HG03469 (cell line): ENCODE measurements at regions not wholly inside any gene's neighbourhood (a gene's known extent, or its start where the extent isn't known, plus 50 kb on each side); places are given as distances from the start of the nearest gene placed in this dataset.

ENCODE experiments used
- ATAC-seq: cut with Tn5 transposase; IDR thresholded peaks from one replicate; pipeline ENCODE4 v1.9.1; 2021; ENCODE audit warnings: mild to moderate bottlenecking, moderate library complexity, moderate number of reproducible peaks; ENCODE audit not compliant: unreplicated experiment

DNA sequence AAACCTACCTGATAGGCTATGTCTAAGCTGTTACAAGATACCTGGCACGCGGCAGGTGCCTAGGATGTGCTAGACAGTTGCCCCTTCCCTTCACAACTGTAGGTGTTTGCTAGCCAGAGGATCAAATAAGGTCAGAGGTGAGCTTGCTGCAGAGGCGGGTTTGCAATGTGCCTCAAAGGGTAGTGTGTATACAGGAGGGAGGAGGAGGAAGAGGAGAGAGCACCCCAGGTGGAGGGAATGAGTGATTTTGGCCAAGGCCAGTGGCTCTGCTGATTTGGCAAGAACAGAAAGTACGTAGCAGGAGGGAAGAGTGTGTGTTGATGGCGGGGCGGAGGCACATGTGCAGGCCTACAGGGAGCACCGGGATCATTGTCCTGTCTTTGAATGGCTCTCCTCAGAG lies 236.5 kb downstream of the HAUS1 start:
- ATAC-seq: no peak

GRCh38 chr18:46341986-46342525 lies 237.9 kb downstream of the HAUS1 start:
- no peak for ATAC-seq

DNA sequence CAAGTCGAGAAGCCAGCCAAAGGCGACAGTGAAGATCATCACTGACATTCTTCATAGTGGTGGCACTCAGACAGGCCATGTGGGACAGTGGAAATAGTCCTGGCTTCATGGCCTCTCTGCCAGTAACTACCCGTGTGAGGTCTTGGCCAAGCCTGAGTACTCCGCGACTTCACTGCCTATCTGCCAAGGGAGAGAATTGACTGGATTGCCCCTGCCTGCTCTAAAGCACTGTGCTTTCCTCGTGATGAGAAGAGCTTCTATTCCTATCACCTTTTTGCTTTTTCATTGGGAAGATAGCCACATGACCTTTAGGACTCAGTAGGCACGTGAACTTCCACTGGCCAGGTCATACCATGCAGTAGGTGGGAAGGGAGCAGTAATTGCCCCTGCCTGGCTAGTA lies 239.3 kb downstream of the HAUS1 start:
- ATAC-seq: no peak

DNA sequence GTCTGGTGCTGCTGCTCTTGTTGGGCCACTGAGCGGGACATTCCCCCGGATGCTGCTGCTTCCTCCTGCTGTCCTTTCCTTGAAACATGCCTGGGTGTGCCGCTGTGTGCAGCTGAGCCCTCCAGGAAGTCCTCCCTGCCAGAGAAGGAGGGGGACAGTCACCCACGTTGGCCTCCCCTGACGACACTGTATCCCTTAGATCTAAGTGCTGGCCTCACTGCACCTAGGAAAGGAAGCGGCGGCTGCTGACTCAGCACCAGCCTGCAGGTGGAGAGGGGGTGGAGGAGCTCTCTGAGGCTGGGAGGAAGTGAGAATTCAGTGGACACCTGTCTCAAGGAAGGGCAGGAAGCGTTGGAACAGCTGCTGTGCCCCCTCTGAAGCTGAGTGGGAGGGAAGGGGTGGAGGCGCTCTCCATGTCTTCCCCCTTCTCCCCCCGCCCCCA lies 239.8 kb downstream of the HAUS1 start:
- ATAC-seq: peak; percentile 73

GRCh38 chr18:46344416-46345180 lies 240.4 kb downstream of the HAUS1 start:
- ATAC-seq: no peak

DNA sequence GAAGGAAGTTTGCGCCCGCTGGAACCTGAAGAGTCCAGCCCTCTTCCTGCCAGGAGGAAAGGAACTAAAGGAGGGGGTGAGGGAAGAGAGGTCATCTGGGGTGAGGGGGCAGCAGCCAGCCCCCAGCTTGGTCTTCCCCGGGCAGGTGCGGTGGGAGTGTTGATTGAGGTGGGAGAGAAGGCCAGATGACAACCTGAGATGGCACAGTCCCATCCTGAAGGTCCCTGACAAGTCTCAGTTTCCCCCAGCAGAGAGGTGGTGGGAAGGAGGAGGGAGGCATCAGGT lies 240.9 kb downstream of the HAUS1 start:
- no peak for ATAC-seq

DNA sequence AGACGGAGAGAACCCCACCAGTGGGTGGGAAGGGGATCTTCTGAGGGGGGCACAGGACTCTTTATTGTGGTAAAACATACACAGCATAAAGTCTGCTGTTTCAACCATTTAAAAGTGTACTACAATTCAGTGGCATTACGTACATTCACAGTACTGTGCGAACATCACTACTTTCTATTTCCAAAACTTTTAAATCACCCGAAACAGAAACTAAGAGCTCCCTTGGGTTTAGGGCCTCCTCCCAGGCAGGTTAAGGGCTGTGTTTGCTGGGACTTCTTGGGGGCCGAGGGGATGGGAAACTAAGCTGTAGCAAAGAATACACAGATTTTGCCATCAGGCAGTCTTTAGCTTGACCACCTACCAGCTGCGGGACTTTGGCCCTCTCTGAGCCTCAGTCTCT lies 242.0 kb downstream of the HAUS1 start:
- ATAC-seq: no peak

- ATAC-seq: no peak
These were observed 242.9 kb downstream of the HAUS1 start for GRCh38 chr18:46346896-46347630.

DNA sequence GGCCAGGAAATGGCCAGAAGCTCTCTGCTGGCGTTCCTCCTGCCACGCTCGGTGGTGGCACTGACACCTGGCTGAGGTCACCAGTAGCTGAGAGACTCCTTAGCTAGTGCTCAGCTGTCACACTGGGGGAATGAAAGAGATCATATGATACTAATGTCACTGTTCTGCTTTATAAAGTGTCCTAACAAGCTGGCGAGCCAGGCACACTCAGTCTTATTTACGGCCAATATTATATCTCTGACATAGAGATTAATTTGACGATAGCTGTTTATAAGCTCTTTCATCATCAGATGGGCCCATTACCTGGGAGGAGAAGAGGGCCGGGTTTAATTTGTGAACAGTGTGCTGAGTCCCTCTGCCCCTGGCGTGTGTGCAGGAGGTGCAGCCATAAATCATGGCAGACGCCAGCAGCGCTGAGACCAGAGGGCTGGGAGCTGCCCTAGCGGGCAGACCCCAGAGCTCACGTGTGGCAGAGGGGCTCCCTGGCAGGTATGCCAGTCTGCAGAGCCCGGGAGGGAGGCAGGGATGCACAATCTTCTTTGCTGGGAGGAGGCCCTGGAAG lies 246.5 kb downstream of the HAUS1 start:
- ATAC-seq: no peak

- ATAC-seq: no peak
These were observed 248.5 kb downstream of the HAUS1 start for GRCh38 chr18:46352520-46353250.

- no peak for ATAC-seq
These were observed 249.3 kb downstream of the HAUS1 start for GRCh38 chr18:46353460-46353859.

DNA sequence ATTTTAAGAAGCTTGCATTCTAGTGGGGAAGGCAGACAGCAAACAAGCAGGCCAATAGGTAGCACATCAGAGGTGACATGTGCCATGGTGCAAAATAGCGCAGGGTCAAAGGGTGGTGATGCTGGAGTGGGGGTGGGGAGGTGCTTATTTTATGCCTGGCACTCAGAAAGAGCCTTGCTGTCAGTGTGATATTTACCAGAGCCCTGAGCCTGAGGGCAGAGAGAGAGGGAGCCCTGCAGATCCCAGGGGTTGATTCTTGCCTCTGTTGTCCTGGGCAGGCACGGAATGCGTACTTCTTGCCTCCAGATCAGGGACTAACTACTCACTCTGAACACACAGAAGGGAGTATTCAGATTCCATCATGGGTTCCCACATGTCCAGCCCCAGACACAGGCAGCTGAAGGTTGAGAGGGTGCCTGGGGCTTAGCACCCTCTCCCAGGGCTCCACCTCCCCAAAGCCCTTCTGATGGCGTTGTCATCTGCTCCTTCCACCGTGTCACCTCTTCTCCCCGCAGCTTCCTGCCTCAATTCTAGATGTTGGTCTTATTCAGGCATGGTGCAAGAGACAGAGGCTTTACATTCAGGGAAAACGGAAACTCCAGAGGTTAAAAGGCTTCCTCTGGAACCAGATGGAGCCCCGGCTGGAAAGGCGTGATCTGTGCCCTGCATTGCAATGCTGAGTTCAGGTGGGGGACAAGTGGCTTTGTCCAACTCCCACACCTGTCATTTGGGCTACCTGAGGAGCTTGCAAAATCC lies 252.3 kb downstream of the HAUS1 start:
- no peak for ATAC-seq

DNA sequence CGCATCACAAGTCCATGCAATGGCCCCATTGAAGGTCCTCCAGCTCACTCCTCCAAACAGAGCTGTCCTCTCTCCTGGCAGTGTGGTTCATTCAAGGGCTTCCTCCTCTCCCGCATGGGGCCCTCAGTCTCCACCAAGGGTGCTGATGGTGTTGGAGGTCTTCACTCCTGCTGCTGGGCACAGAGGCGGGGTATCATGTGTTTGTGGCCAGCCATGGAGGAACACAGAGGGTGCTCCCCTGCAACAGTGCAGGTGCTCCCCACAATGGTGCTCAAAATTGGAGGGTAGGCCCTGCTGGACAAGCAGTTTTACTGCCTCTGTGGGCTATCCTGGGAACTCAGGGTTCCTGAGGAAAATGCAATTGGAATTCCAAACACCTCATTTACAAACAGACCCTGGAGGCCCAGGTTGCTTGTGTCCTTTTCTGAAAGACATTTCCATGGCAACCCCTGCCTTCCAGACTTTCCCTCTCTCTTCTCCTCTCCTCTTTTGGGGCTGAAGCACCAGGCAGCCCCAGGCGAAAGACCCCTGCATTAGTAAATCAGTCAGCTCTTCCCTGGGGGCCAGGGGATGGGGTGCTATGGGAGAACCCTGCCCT lies 256.0 kb downstream of the HAUS1 start:
- ATAC-seq: no peak

GRCh38 chr18:46360866-46361265 lies 256.7 kb downstream of the HAUS1 start:
- ATAC-seq: no peak

GRCh38 chr18:46362533-46362932 lies 258.3 kb downstream of the HAUS1 start:
- ATAC-seq: no peak

- ATAC-seq: no peak
These were observed 259.9 kb downstream of the HAUS1 start for GRCh38 chr18:46364048-46364447.

DNA sequence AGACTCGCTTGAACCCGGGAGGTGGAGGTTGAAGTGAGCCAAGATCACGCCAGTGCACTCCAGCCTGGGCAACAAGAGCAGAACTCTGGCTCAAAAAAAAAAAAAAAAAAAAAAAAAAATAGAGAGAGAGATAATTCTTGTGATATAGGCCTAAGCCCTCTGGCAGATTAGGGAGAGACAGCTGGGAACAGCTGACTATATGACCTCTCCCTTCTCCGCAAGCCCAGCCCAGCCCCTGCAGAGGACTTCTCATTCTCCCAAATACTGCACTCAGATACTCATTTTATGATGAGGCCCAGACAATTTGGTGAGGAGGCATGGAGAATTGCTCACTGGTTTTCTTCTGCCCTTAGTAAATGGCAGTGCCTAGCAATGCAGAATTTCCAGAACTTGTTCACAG lies 262.0 kb downstream of the HAUS1 start:
- ATAC-seq: no peak

GRCh38 chr18:46366751-46367376 lies 262.7 kb downstream of the HAUS1 start:
- ATAC-seq: no peak

- ATAC-seq: no peak
These were observed 265.1 kb downstream of the HAUS1 start for GRCh38 chr18:46369323-46369722.

GRCh38 chr18:46370898-46371297 lies 266.7 kb downstream of the HAUS1 start:
- ATAC-seq: no peak
